ENCODE measurements at regions not wholly inside any gene's neighbourhood (a gene's known extent, or its start where the extent isn't known, plus 50 kb on each side); places are given as distances from the start of the nearest gene placed in this dataset.

DNA sequence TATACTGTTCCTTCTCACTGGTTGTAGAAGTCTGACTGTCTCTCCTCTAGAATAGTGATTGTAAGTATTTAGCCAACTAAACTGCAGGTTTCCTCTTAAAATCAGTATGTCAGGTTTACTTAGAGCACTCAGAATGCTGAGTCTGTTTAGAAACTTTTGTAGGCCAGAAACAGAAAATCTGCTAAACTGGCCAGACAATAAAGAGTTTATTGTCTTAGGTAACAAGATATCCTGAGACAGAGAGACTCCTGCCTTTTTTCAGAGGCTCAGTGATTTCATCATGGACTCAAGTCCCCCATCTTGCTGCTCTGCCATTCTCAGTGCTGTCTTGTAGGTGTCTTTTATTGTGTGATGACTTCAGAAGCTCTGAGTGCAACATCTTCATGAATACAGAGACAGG, 279.0 kb downstream of the MFSD1 start:
- Histone ChIP-seq H4K20me1 (ENCODE audit: control insufficient read depth, insufficient read depth, low read depth, low read length) (no peaks in the 10 kb centered on the region), H3K4me3 (ENCODE audit: low read length) (no peak overlapping the region), H3K4me2 (ENCODE audit: low read length) (no peak overlapping the region), H3K27ac (ENCODE audit: low read depth, low read length) (no peak overlapping the region), H3K27me3 (ENCODE audit: control insufficient read depth, low read length) (no peaks in the 10 kb centered on the region), H3K36me3 (ENCODE audit: control insufficient read depth, low read length) (no peaks in the 10 kb centered on the region), H3F3A (ENCODE audit: control insufficient read depth, insufficient read depth) (no peaks in the 10 kb centered on the region), H3K9me3 (ENCODE audit: control insufficient read depth, insufficient read depth, low read length) (no peaks in the 10 kb centered on the region), H3K4me1 (ENCODE audit: control insufficient read depth, low read length) (no peaks in the 10 kb centered on the region), H3K9me2 (replicated peaks; ENCODE audit: control insufficient read depth, low read length) (no peaks in the 10 kb centered on the region), H3K79me2 (ENCODE audit: control insufficient read depth, low read length) (no peaks in the 10 kb centered on the region)
- TF ChIP-seq EZH2phosphoT487 (IDR thresholded peaks at IDR 0.05; ENCODE audit: borderline replicate concordance, low read length) (no peak), CTCF (IDR thresholded peaks at IDR 0.05; ENCODE audit: low read depth, low read length, poor library complexity, severe bottlenecking) (no peak)

- no peaks in the 10 kb centered on the region for H3K79me2 ChIP-seq (ENCODE audit: control insufficient read depth, low read length)
- no peak overlapping the region for H3K4me2 ChIP-seq (ENCODE audit: low read length)
- H3K4me1 ChIP-seq (ENCODE audit: control insufficient read depth, low read length), result no peaks in the 10 kb centered on the region
- H4K20me1 ChIP-seq (ENCODE audit: control insufficient read depth, insufficient read depth, low read depth, low read length), result no peaks in the 10 kb centered on the region
- TF ChIP-seq CTCF (IDR thresholded peaks at IDR 0.05; ENCODE audit: low read depth, low read length, poor library complexity, severe bottlenecking) (no peak), EZH2phosphoT487 (IDR thresholded peaks at IDR 0.05; ENCODE audit: borderline replicate concordance, low read length) (no peak)
- no peaks in the 10 kb centered on the region for H3K27me3 ChIP-seq (ENCODE audit: control insufficient read depth, low read length)
- no peak overlapping the region for H3K27ac ChIP-seq (ENCODE audit: low read depth, low read length)
- H3K9me3 ChIP-seq (ENCODE audit: control insufficient read depth, insufficient read depth, low read length), result no peaks in the 10 kb centered on the region
- no peaks in the 10 kb centered on the region for H3F3A ChIP-seq (ENCODE audit: control insufficient read depth, insufficient read depth)
- no peaks in the 10 kb centered on the region for H3K36me3 ChIP-seq (ENCODE audit: control insufficient read depth, low read length)
- H3K9me2 ChIP-seq (replicated peaks; ENCODE audit: control insufficient read depth, low read length), result no peaks in the 10 kb centered on the region
- no peak overlapping the region for H3K4me3 ChIP-seq (ENCODE audit: low read length)
These were observed 280.7 kb downstream of the MFSD1 start for GRCh38 chr3:159082519-159082918.

- no peak overlapping the region for H3K4me3 ChIP-seq (ENCODE audit: low read length)
- no peaks in the 10 kb centered on the region for H3K4me1 ChIP-seq (ENCODE audit: control insufficient read depth, low read length)
- no peaks in the 10 kb centered on the region for H3K9me3 ChIP-seq (ENCODE audit: control insufficient read depth, insufficient read depth, low read length)
- H3K36me3 ChIP-seq (ENCODE audit: control insufficient read depth, low read length), result no peaks in the 10 kb centered on the region
- TF ChIP-seq EZH2phosphoT487 (IDR thresholded peaks at IDR 0.05; ENCODE audit: borderline replicate concordance, low read length) (no peak), CTCF (IDR thresholded peaks at IDR 0.05; ENCODE audit: low read depth, low read length, poor library complexity, severe bottlenecking) (no peak)
- H3K27me3 ChIP-seq (ENCODE audit: control insufficient read depth, low read length), result no peaks in the 10 kb centered on the region
- H3K9me2 ChIP-seq (replicated peaks; ENCODE audit: control insufficient read depth, low read length), result no peaks in the 10 kb centered on the region
- no peaks in the 10 kb centered on the region for H3F3A ChIP-seq (ENCODE audit: control insufficient read depth, insufficient read depth)
- H3K4me2 ChIP-seq (ENCODE audit: low read length), result no peak overlapping the region
- H4K20me1 ChIP-seq (ENCODE audit: control insufficient read depth, insufficient read depth, low read depth, low read length), result no peaks in the 10 kb centered on the region
- H3K27ac ChIP-seq (ENCODE audit: low read depth, low read length), result no peak overlapping the region
- no peaks in the 10 kb centered on the region for H3K79me2 ChIP-seq (ENCODE audit: control insufficient read depth, low read length)
These were observed 290.1 kb downstream of the MFSD1 start for GRCh38 chr3:159091936-159092335.

DNA sequence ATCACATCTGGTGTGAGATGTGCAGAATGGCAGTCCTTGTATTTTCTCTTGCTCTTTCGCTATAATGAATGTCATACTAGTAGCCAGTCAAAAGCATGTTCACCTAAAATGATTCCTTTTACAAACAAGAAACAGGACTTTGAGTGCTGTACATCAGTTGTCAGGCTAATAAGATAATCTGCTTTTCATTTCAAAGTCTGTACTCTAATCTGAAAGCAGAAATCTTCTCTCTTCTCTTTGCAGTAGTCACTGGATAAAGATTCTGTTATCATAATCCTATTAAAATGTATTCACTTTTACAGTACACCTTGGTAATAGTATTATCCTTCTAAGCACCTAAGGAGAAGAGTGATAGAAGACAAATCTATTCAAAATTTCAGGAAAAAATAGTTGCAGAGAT, 300.1 kb downstream of the MFSD1 start:
- H3K27me3 ChIP-seq (ENCODE audit: control insufficient read depth, low read length), result no peaks in the 10 kb centered on the region
- no peaks in the 10 kb centered on the region for H3K79me2 ChIP-seq (ENCODE audit: control insufficient read depth, low read length)
- H3K4me3 ChIP-seq (ENCODE audit: low read length), result no peak overlapping the region
- no peaks in the 10 kb centered on the region for H3K4me1 ChIP-seq (ENCODE audit: control insufficient read depth, low read length)
- H4K20me1 ChIP-seq (ENCODE audit: control insufficient read depth, insufficient read depth, low read depth, low read length), result no peaks in the 10 kb centered on the region
- TF ChIP-seq EZH2phosphoT487 (IDR thresholded peaks at IDR 0.05; ENCODE audit: borderline replicate concordance, low read length) (no peak), CTCF (IDR thresholded peaks at IDR 0.05; ENCODE audit: low read depth, low read length, poor library complexity, severe bottlenecking) (no peak)
- no peaks in the 10 kb centered on the region for H3K36me3 ChIP-seq (ENCODE audit: control insufficient read depth, low read length)
- no peaks in the 10 kb centered on the region for H3K9me3 ChIP-seq (ENCODE audit: control insufficient read depth, insufficient read depth, low read length)
- H3K4me2 ChIP-seq (ENCODE audit: low read length), result no peak overlapping the region
- H3F3A ChIP-seq (ENCODE audit: control insufficient read depth, insufficient read depth), result no peaks in the 10 kb centered on the region
- no peaks in the 10 kb centered on the region for H3K9me2 ChIP-seq (replicated peaks; ENCODE audit: control insufficient read depth, low read length)
- H3K27ac ChIP-seq (ENCODE audit: low read depth, low read length), result no peak overlapping the region

All from DOHH2 (cell line).